ENCODE measurements at regions not wholly inside any gene's neighbourhood (a gene's known extent, or its start where the extent isn't known, plus 50 kb on each side); places are given as distances from the start of the nearest gene placed in this dataset.

- no peaks in the 10 kb centered on the region for H3F3A ChIP-seq (replicated peaks; ENCODE audit: low read depth)
- H3K4me3 ChIP-seq = no peak overlapping the region
- TF ChIP-seq CREB1 (CRISPR knock-in tag; IDR thresholded peaks at IDR 0.05; ENCODE audit: low read depth) (no peak), POLR2AphosphoS5 (IDR thresholded peaks at IDR 0.05; ENCODE audit: low read depth) (no peak), ZNF331 (CRISPR knock-in tag; IDR thresholded peaks at IDR 0.05; ENCODE audit: low read depth) (no peak), NANOG (IDR thresholded peaks at IDR 0.05; ENCODE audit: borderline replicate concordance) (no peak), ETS1 (IDR thresholded peaks at IDR 0.05) (no peak), EZH2 (IDR thresholded peaks at IDR 0.05; ENCODE audit: low read depth, unreplicated experiment) (no peak), STAT1 (IDR thresholded peaks at IDR 0.05; ENCODE audit: unreplicated experiment) (no peak), EZH2phosphoT487 (IDR thresholded peaks at IDR 0.05; ENCODE audit: unreplicated experiment) (no peak), CTCF (conservative IDR thresholded peaks at IDR 0.05; ENCODE audit: low read depth in 2 of 2) (no peak), ZNF114 (CRISPR knock-in tag; IDR thresholded peaks at IDR 0.05) (no peak), REST (IDR thresholded peaks at IDR 0.05; ENCODE audit: unreplicated experiment) (no peak), JUNB (IDR thresholded peaks at IDR 0.05; ENCODE audit: unreplicated experiment) (no peak), ZNF462 (CRISPR knock-in tag; IDR thresholded peaks at IDR 0.05) (no peak)
- H3K9me3 Mint-ChIP-seq = peaks cover 2% of the 10 kb centered on the region; the same call in 1 of the 3 replicates
- no peaks in the 10 kb centered on the region for H3K36me3 Mint-ChIP-seq (ENCODE audit: low read depth)
- H3K27ac ChIP-seq (ENCODE audit: low read depth) = no peak overlapping the region
- DNase-seq (ENCODE audit: low spot score) (no peak), ATAC-seq (no peak)
- no peak overlapping the region for H2AFZ ChIP-seq
- no peaks in the 10 kb centered on the region for H3K4me1 ChIP-seq (ENCODE audit: insufficient read depth)
- peaks cover 16% of the 10 kb centered on the region for H3K9me2 ChIP-seq (ENCODE audit: insufficient read depth)
- no peaks in the 10 kb centered on the region for H3K36me3 ChIP-seq (ENCODE audit: insufficient read depth)
- H4K20me1 ChIP-seq (replicated peaks; ENCODE audit: insufficient read depth) = no peaks in the 10 kb centered on the region
- no peak overlapping the region for H3K4me2 ChIP-seq
- no peaks in the 10 kb centered on the region for H3K79me2 ChIP-seq (replicated peaks; ENCODE audit: insufficient read depth)
- H3K4me3 Mint-ChIP-seq = no peak overlapping the region
- H3K27me3 ChIP-seq (ENCODE audit: insufficient read depth) = no peaks in the 10 kb centered on the region
- H3K27ac Mint-ChIP-seq = no peak overlapping the region
- peaks cover under 1% of the 10 kb centered on the region for H3K27me3 Mint-ChIP-seq (ENCODE audit: insufficient read depth, low read depth, poor library complexity)
- no peaks in the 10 kb centered on the region for H3K4me1 Mint-ChIP-seq
These were observed 152.3 kb upstream of the JAG1 start for GRCh38 chr20:10826111-10826510.

All from GM23338 (cell line).